ENCODE measurements at regions not wholly inside any gene's neighbourhood (a gene's known extent, or its start where the extent isn't known, plus 50 kb on each side); places are given as distances from the start of the nearest gene placed in this dataset.

GRCh38 chr9:40222617-40223200, 867.2 kb downstream of the SPATA31A1 start:
- TF ChIP-seq, protein P1, sequence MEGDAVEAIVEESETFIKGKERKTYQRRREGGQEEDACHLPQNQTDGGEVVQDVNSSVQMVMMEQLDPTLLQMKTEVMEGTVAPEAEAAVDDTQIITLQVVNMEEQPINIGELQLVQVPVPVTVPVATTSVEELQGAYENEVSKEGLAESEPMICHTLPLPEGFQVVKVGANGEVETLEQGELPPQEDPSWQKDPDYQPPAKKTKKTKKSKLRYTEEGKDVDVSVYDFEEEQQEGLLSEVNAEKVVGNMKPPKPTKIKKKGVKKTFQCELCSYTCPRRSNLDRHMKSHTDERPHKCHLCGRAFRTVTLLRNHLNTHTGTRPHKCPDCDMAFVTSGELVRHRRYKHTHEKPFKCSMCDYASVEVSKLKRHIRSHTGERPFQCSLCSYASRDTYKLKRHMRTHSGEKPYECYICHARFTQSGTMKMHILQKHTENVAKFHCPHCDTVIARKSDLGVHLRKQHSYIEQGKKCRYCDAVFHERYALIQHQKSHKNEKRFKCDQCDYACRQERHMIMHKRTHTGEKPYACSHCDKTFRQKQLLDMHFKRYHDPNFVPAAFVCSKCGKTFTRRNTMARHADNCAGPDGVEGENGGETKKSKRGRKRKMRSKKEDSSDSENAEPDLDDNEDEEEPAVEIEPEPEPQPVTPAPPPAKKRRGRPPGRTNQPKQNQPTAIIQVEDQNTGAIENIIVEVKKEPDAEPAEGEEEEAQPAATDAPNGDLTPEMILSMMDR (IDR thresholded peaks at IDR 0.05): peak; percentile 55
